ENCODE measurements at regions not wholly inside any gene's neighbourhood (a gene's known extent, or its start where the extent isn't known, plus 50 kb on each side); places are given as distances from the start of the nearest gene placed in this dataset.

- H2AK9ac ChIP-seq (replicated peaks; ENCODE audit: low read depth, low read length, poor library complexity): no peak overlapping the region
- CTCF ChIA-PET: no interaction called here
- BruUV-seq (replicated peaks): no TSS peak
Observed at GRCh38 chr1:25079048-25079447, 149.0 kb upstream of the RUNX3 start.

More at GRCh38 chr1:25079048-25079447, 149.0 kb upstream of the RUNX3 start:
- Histone ChIP-seq H2AFZ (replicated peaks; ENCODE audit: low read length, poor library complexity) (no peak overlapping the region), H4K5ac (ENCODE audit: low read depth, low read length) (no peak overlapping the region), H2AK5ac (ENCODE audit: low read depth, low read length) (no peak overlapping the region), H4K20me1 (ENCODE audit: insufficient read depth, low read length) (no peaks in the 10 kb centered on the region), H4K8ac (ENCODE audit: low read depth in 2 of 2, low read length in 2 of 2) (no peak overlapping the region), H3K56ac (ENCODE audit: extremely low read depth, insufficient read depth, low read length) (no peak overlapping the region), H3K23ac (ENCODE audit: low read depth, low read length) (no peak overlapping the region), H3K36me3 (ENCODE audit: control insufficient read depth, insufficient read depth, low read length) (no peaks in the 10 kb centered on the region), H3K4me2 (ENCODE audit: low read depth, low read length) (no peak overlapping the region), H2BK120ac (ENCODE audit: low read depth, low read length) (no peak overlapping the region), H3K9me1 (ENCODE audit: insufficient read depth, low read length) (no peaks in the 10 kb centered on the region), H3K4ac (ENCODE audit: low read depth, low read length) (no peak overlapping the region), H3K9ac (ENCODE audit: low read depth, low read length) (no peak overlapping the region), H3K9me3 (ENCODE audit: control insufficient read depth, insufficient read depth, low read length) (peaks cover 10% of the 10 kb centered on the region), H3K79me1 (ENCODE audit: low read depth in 1 of 2, low read length in 2 of 2) (no peaks in the 10 kb centered on the region), H3K14ac (replicated peaks; ENCODE audit: low read depth, low read length) (no peak overlapping the region), H3K4me1 (ENCODE audit: control insufficient read depth, insufficient read depth, low read length) (no peaks in the 10 kb centered on the region), H3K27ac (ENCODE audit: insufficient read depth, low read length) (no peak overlapping the region), H2BK15ac (ENCODE audit: low read depth, low read length) (no peak overlapping the region), H2BK5ac (ENCODE audit: low read depth, low read length, poor library complexity, severe bottlenecking) (no peak overlapping the region), H2BK20ac (ENCODE audit: low read depth, low read length) (no peak overlapping the region), H3K4me3 (ENCODE audit: insufficient read depth, low read depth, low read length) (no peak overlapping the region), H4K91ac (ENCODE audit: insufficient read depth, low read depth, low read length) (no peak overlapping the region), H3K18ac (ENCODE audit: low read depth, low read length) (no peak overlapping the region), H3K27me3 (ENCODE audit: control insufficient read depth, insufficient read depth, low read length) (peaks cover 35% of the 10 kb centered on the region)
- no peak for DNase-seq
- POLR2A ChIA-PET (ENCODE audit: unreplicated experiment): no interaction called here
- no peak for ATAC-seq (ENCODE audit: low read depth)
- no peak for TF ChIP-seq CHD1 (IDR thresholded peaks at IDR 0.05; ENCODE audit: low read depth, low read length)
- no peak for TF ChIP-seq RFX5 (IDR thresholded peaks at IDR 0.05; ENCODE audit: low read depth, low read length)
- no peak for TF ChIP-seq BHLHE40 (IDR thresholded peaks at IDR 0.05; ENCODE audit: low read depth, low read length)
- intact Hi-C loops (cut with micrococcal nuclease) (no loop called here), in situ Hi-C loops (cut with MboI; ENCODE audit: low sequenced_read_pairs) (no loop called here), dilution Hi-C loops (cut with HindIII; ENCODE audit: low sequenced_read_pairs, unreplicated experiment) (no loop called here)

Measured in IMR-90 (cell line).